Vagina (tissue), 2 donors: ENCODE measurements at regions not wholly inside any gene's neighbourhood (a gene's known extent, or its start where the extent isn't known, plus 50 kb on each side); places are given as distances from the start of the nearest gene placed in this dataset.

Experiments used
- POLR2A ChIP-seq, 2 donors: fragments of 450-650 bp; IDR thresholded peaks; one replicate each; pipeline ENCODE4 v1.6.1; 2017; ENCODE audit warnings: antibody characterized with exemption in 2 of 2, mild to moderate bottlenecking in 2 of 2, moderate library complexity in 2 of 2
- POLR2AphosphoS5 ChIP-seq, 2 donors: sonication (generic); formaldehyde crosslinking; IDR thresholded peaks; one replicate each; pipeline ENCODE4 v1.9.0; 2017; ENCODE audit warnings: antibody characterized with exemption in 2 of 2, mild to moderate bottlenecking in 2 of 2, low read depth in 1 of 2; ENCODE audit not compliant: insufficient read depth in 1 of 2

DNA sequence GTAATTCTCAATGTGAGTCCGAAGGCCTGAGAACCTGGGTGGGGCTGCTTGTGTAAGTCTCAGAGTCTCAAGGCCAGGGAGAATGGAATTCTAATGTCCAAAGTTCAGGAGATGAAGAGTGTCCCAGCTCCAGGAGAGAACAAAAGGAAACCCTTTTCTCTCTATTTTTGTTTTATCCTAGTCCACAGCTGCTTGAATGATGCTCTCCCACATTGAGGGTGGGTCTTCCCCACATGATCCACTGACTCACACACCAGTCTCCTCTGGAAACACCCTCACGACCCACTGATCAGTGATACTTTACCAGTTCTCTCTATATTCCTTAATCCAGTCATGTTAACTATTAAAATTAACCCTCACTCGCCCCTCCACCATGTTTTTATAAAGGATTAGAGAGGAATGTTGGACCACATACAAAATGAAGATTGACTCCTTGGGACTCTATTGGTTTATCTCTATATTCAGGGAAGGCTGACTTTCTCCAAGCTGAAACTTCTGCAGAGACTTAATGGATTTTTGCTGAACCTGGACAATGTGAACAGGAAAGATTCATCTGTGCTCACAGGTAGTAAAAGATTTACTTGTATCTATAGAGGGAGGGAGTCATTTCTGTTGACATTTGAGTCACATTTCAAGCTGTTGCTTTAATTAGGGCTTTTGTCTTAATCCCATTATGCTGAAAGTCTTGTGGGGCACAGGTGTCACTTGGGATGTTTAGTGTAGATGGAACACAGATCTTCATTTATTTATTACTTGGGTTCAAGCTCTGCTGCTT, 1061.0 kb upstream of the TMEM132C start:
- TF ChIP-seq POLR2A (IDR thresholded peaks at IDR 0.05) (no peak), POLR2AphosphoS5 (IDR thresholded peaks at IDR 0.05; ENCODE audit: insufficient read depth in 1 of 2, low read depth in 1 of 2) (no peak)
